ENCODE measurements at regions not wholly inside any gene's neighbourhood (a gene's known extent, or its start where the extent isn't known, plus 50 kb on each side); places are given as distances from the start of the nearest gene placed in this dataset.
"Not testable (repeated sequence)": the region's sequence is repeated elsewhere in the genome, so short reads cannot be mapped to it uniquely, and the experiment has no call there.

DNA sequence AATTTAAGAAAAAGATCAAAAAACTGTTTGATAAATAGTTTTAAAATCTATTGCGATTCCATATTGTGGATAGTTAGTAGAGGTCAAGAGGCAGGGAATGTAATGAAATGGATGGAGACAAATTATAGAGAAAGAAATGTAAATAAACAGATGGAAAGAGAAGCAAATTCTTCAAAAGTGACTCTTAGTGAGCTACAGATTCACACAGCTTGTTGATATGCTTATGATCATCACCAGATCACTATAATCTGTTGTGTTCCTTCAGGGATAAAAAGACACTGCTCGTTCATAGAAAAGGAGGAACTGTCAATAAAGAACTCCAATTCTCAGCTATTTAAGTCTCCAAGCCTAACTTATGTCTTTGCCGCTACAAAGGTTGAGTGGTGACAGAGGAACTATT is 251.4 kb upstream of the SEMA3C start:
- no peak for ATAC-seq

GRCh38 chr7:81167934-81168333 is 249.1 kb upstream of the SEMA3C start:
- no peak for ATAC-seq

- ATAC-seq = no peak
These were observed 246.2 kb upstream of the SEMA3C start for GRCh38 chr7:81165070-81165469.

GRCh38 chr7:81162771-81163525 is 244.1 kb upstream of the SEMA3C start:
- no peak for ATAC-seq

DNA sequence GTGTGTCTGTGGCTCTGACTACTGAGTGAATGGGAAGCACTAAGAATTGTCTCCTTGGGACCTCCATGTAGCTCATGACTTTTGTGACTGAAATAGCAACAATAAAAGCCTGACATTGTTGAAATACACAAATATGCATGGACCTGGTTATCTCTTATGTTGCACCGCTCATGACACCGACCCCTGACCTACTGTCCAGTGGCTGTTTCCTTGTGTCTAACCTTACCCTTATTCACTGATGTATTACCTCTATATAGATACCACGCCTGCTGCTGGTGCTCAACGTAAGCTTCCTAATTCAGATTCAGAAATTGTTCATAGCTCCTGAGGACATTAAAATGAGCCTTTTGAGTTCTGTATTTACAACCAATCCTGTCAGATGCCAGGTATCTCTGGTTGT is 243.4 kb upstream of the SEMA3C start:
- no peak for ATAC-seq

- peak; percentile 55 for ATAC-seq
These were observed 242.7 kb upstream of the SEMA3C start for GRCh38 chr7:81161451-81162075.

- no peak for ATAC-seq
These were observed 240.6 kb upstream of the SEMA3C start for GRCh38 chr7:81159402-81159801.

- no peak for ATAC-seq
These were observed 239.3 kb upstream of the SEMA3C start for GRCh38 chr7:81158189-81158588.

GRCh38 chr7:81155654-81156373 is 237.0 kb upstream of the SEMA3C start:
- ATAC-seq = no peak

GRCh38 chr7:81154565-81154964 is 235.7 kb upstream of the SEMA3C start:
- no peak for ATAC-seq

GRCh38 chr7:81152925-81153324 is 234.1 kb upstream of the SEMA3C start:
- not testable (repeated sequence) for ATAC-seq

- no peak for ATAC-seq
These were observed 232.1 kb upstream of the SEMA3C start for GRCh38 chr7:81150951-81151361.

GRCh38 chr7:81143856-81144255 is 225.0 kb upstream of the SEMA3C start:
- no peak for ATAC-seq

DNA sequence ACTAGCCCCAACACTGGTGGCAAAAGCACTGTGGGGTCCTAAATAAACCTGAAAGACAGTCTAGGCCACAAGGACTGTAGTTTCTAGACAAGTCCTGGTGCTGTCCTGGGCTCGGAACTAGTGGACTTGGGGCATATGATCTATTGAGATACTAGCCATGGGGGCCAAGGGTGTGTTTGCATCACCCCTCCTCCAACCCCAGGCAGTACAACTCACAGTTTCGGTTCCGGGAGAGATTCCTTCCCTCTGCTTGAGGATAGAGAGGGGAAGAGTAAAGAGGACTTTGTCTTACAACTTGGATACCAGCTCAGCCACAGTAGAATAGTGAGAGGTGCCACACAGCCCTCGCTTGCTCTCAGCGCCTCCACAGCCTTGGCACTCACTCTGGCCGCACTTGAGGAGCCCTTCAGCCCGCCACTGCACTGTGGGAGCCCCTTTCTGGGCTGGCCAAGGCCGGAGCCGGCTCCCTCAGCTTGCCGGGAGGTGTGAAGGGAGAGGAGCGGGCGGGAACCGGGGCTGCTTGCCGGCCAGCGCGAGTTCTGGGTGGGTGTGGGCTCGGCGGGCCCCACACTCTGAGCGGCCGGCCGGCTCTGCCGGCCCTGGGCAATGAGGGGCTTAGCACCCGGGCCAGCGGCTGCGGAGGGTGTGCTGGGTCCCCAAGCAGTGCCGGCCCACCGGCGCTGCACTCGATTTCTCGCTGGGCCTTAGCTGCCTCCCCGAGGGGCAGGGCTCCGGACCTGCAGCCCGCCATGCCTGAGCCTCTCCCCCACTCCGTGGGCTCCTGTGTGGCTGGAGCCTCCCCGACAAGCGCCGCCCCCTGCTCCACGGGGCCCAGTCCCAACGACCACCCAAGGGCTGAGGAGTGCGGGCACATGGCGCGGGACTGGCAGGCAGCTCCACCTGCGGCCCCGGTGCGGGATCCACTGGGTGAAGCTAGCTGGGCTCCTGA is 222.7 kb upstream of the SEMA3C start:
- ATAC-seq = not testable (repeated sequence)

GRCh38 chr7:81140775-81141174 is 221.9 kb upstream of the SEMA3C start:
- ATAC-seq = no peak

- ATAC-seq = no peak
These were observed 221.4 kb upstream of the SEMA3C start for GRCh38 chr7:81140252-81140651.

DNA sequence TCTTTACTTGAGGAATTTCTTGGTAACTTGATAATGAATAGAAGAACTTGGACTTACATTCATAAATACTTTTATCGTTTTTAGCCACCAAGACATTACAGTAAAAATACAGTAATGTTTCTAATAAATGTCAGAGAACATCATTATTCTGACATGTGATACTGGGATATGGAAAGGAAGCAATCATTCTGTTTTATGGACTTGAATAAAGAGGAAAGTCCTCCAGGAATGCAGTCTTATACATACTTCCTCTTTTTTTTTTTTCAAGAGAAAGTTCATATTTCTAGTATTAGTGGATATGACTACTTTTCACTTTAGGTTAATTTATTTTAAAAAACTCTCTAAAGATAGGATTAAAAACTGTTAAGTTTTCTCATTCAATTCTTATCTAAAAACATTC is 220.0 kb upstream of the SEMA3C start:
- no peak for ATAC-seq

DNA sequence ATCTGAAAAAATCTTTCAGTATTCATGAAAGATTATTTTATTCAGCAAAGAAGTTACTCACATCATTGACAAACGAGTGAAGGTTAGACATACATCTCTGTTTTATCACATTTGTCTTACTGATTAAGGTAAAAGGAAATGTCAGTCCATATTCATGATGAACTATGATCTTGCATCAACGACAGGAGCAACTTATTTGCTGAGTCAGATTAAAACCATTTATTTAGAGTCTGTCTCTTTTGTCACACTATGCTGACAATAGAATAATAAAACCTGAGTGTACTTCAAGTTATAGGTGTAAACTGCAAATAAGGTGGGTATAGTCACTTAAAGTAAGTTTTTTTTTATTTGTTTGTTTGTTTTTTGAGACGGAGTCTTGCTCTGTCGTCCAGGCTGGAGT is 216.5 kb upstream of the SEMA3C start:
- ATAC-seq = no peak

- ATAC-seq = no peak
These were observed 209.2 kb upstream of the SEMA3C start for GRCh38 chr7:81128011-81128410.

DNA sequence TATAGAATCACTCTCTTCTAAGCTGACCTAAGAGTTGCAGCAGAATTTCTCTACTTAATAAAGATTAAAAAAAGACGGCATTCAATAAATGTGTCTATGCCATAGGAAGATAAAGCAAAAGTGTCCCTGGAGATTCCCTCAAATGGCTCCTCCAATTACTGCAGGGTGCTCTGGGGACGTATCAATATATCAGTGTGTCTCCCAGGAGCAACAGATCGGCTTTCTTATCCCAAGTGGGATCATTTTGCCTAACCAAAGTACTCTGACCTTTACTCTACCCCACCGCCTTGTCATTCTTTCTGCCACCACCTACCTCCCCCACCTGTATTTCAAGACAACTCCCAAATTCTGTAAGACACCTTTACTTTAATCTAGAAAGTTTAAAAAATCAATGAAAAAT is 202.0 kb upstream of the SEMA3C start:
- ATAC-seq = no peak

DNA sequence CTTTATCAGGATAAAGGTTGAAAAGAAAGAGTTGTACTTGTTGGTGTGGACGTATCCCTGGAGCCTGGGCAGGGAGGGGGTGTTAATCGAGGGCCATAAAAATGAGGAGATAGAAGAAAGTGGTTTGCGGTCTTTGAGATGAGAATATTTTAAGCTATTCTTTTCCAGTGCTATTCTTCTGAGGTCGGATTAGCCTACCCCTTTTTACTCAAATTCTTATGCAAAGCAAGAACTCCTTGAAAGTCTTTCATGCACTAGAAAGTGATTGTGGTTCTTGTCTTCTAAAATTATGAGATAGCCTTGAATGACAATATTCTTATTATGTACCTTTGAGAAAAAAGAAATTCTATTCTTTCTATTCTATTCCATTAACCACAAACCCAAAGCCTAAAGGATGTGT is 201.3 kb upstream of the SEMA3C start:
- ATAC-seq = no peak

DNA sequence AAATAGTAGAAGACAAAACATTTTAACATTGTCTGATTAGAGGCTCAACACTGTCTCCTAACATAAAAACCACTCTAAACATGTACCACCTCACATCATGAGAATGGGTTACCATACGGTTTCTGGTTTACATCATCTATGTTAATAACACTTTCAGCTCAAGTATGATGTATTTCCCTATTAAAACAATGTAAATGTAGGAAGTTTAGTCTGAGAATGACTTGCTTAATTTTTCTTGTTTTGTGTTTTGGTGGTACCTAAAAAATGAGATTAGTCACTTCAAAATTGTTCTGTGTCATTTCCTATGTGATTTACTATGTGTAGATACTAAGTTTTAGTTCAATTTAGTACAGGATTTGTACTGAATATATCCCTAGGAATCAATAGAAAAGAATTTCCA is 195.8 kb upstream of the SEMA3C start:
- no peak for ATAC-seq

GRCh38 chr7:81112731-81113130 is 193.9 kb upstream of the SEMA3C start:
- ATAC-seq = no peak

Data from esophagus mucosa (tissue), 1 donor.